A549 (cell line): ENCODE measurements at regions not wholly inside any gene's neighbourhood (a gene's known extent, or its start where the extent isn't known, plus 50 kb on each side); places are given as distances from the start of the nearest gene placed in this dataset.

Experiments used
- ATAC-seq, 2 experiments: fragments of 200-7000 bp in 1 of 2; fragments of >200 bp in 1 of 2; cut with Nextera tagmentation in 1 of 2; cut with Tn5 transposase in 1 of 2; 3 replicates each; pipeline versions ENCODE4 v1.8.0 to v1.9.1; 2018 to 2020; ENCODE audit warnings: mild to moderate bottlenecking in 1 of 2, moderate library complexity in 1 of 2
- CTCF ChIA-PET: fragments of 300-600 bp; sonication (Branson Sonifier 250); formaldehyde crosslinking; extraction: SDS; loops from one replicate; lab custom pipeline; 2021; ENCODE audit warnings: antibody characterized with exemption, inconsistent platforms; lab: Yijun Ruan, JAX
- POLR2A ChIA-PET: fragments of 350-600 bp; formaldehyde crosslinking; extraction: SDS; loops from one replicate; lab custom pipeline; 2021; ENCODE audit warnings: antibody characterized with exemption, inconsistent platforms; lab: Yijun Ruan, JAX
- DNase-seq, 2 experiments: peaks; one replicate each; pipeline versions ENCODE4 v3.0.0 to v3.0.0-alpha.2; 2011 to 2016; ENCODE audit warnings: low read depth in 1 of 2, low spot score in 1 of 2
- FAIRE-seq: peaks from 2 replicates; lab custom pipeline; 2011; peaks lifted over from hg19 to GRCh38; lab: Jason Lieb, UNC
- H3K27ac ChIP-seq, 2 experiments: fragments of >200 bp; sonication (Bioruptor Twin); formaldehyde crosslinking; 3 replicates each; pipeline ENCODE4 v1.5.1; 2016 to 2017
- H3K4me1 ChIP-seq: fragments of >200 bp; sonication (Bioruptor Twin); formaldehyde crosslinking; 3 replicates; pipeline ENCODE4 v1.6.1; 2016
- H3K4me2 ChIP-seq: fragments of >200 bp; sonication (Bioruptor Twin); formaldehyde crosslinking; 3 replicates; pipeline ENCODE4 v1.6.1; 2016
- H3K4me3 ChIP-seq: fragments of >200 bp; sonication (Bioruptor Twin); formaldehyde crosslinking; 3 replicates; pipeline ENCODE4 v1.5.1; 2016
- H3K9me3 ChIP-seq: fragments of >200 bp; sonication (Bioruptor Twin); formaldehyde crosslinking; 3 replicates; pipeline ENCODE4 v1.6.1; 2016
- CBX8 ChIP-seq: fragments of 200-600 bp; sonication (generic); IDR thresholded peaks from 2 replicates; pipeline ENCODE4 v1.6.1; 2016
- CHD4 ChIP-seq: fragments of 200-600 bp; sonication (generic); IDR thresholded peaks from 2 replicates; pipeline ENCODE4 v1.6.1; 2016; ENCODE audit warnings: antibody characterized with exemption, mild to moderate bottlenecking, borderline replicate concordance
- ELK1 ChIP-seq: fragments of 150-350 bp; IDR thresholded peaks from 2 replicates; pipeline ENCODE4 v1.6.1; 2014; ENCODE audit warnings: low read depth, mild to moderate bottlenecking, low read length
- ESRRA ChIP-seq: fragments of 150-350 bp; IDR thresholded peaks from 2 replicates; pipeline ENCODE4 v1.6.1; 2014; ENCODE audit warnings: mild to moderate bottlenecking, low read length, borderline replicate concordance
- GATA3 ChIP-seq: IDR thresholded peaks from 2 replicates; pipeline ENCODE4 v1.6.1; 2012; ENCODE audit warnings: borderline replicate concordance
- HEYL ChIP-seq: fragments of 250-450 bp; sonication (Bioruptor Pico); IDR thresholded peaks from 2 replicates; pipeline ENCODE4 v1.8.0; 2021; ENCODE audit warnings: mild to moderate bottlenecking, moderate library complexity
- HOXB13 ChIP-seq: fragments of 250-450 bp; sonication (Bioruptor Pico); IDR thresholded peaks from 2 replicates; pipeline ENCODE4 v1.5.0; 2020; ENCODE audit warnings: low read depth, mild to moderate bottlenecking, moderate library complexity
- KDM1A ChIP-seq: fragments of 200-600 bp; sonication (generic); IDR thresholded peaks from 2 replicates; pipeline ENCODE4 v1.6.1; 2016; ENCODE audit warnings: low read depth, mild to moderate bottlenecking
- KDM5A ChIP-seq: fragments of 200-600 bp; sonication (generic); IDR thresholded peaks from 2 replicates; pipeline ENCODE4 v1.6.1; 2016; ENCODE audit warnings: antibody characterized with exemption, mild to moderate bottlenecking
- PBX3 ChIP-seq: IDR thresholded peaks from 2 replicates; pipeline ENCODE4 v1.6.1; 2012
- PHF8 ChIP-seq: fragments of 200-600 bp; sonication (generic); IDR thresholded peaks from 2 replicates; pipeline ENCODE4 v1.6.1; 2016; ENCODE audit warnings: low read depth, mild to moderate bottlenecking, antibody characterized with exemption, moderate library complexity, borderline replicate concordance
- POLR2A ChIP-seq: IDR thresholded peaks from 2 replicates; pipeline ENCODE4 v1.6.1; 2012; ENCODE audit warnings: mild to moderate bottlenecking, low read length
- POLR2AphosphoS2 ChIP-seq: conservative IDR thresholded peaks from 2 replicates; pipeline ENCODE4 v1.6.1; 2012; ENCODE audit warnings: low read length, improper control_type of control experiment, inconsistent platforms
- RARB ChIP-seq: fragments of 250-450 bp; sonication (Bioruptor Pico); IDR thresholded peaks from 2 replicates; pipeline ENCODE4 v1.8.0; 2021; ENCODE audit warnings: mild to moderate bottlenecking, moderate library complexity
- RCOR1 ChIP-seq: fragments of 150-350 bp; IDR thresholded peaks from 2 replicates; pipeline ENCODE4 v1.6.1; 2014; ENCODE audit warnings: antibody characterized with exemption, low read length, low read depth
- SMC3 ChIP-seq: fragments of >200 bp; sonication (Bioruptor Twin); formaldehyde crosslinking; IDR thresholded peaks from 3 replicates; pipeline ENCODE4 v1.6.1; 2018; ENCODE audit warnings: inconsistent platforms
- TFCP2L1 ChIP-seq: fragments of 250-450 bp; sonication (Bioruptor Pico); IDR thresholded peaks from 2 replicates; pipeline ENCODE4 v1.5.0; 2021; ENCODE audit warnings: mild to moderate bottlenecking
- ZNF302 ChIP-seq: fragments of 250-450 bp; sonication (Bioruptor Pico); IDR thresholded peaks from 2 replicates; pipeline ENCODE4 v1.9.0; 2021; ENCODE audit warnings: inconsistent platforms, mild to moderate bottlenecking, moderate library complexity
- ZSCAN20 ChIP-seq: fragments of 250-450 bp; sonication (Bioruptor Pico); IDR thresholded peaks from 2 replicates; pipeline ENCODE4 v1.8.0; 2022; ENCODE audit warnings: mild to moderate bottlenecking, moderate library complexity
- WGBS: methylation state at CpG from one replicate; pipeline ENCODE4 v1.1.6; 2017; ENCODE audit errors: missing lambda C conversion rate; 5-methylcytosine and 5-hydroxymethylcytosine counted together
- TF ChIP-seq, protein P1 (sequence below): fragments of 450-650 bp; IDR thresholded peaks from 2 replicates; pipeline ENCODE4 v1.6.1; 2014; ENCODE audit warnings: antibody characterized with exemption
- TF ChIP-seq, protein P2 (sequence below): fragments of >200 bp; sonication (Bioruptor Twin); formaldehyde crosslinking; IDR thresholded peaks from 3 replicates; pipeline ENCODE4 v1.5.1; 2016

DNA sequence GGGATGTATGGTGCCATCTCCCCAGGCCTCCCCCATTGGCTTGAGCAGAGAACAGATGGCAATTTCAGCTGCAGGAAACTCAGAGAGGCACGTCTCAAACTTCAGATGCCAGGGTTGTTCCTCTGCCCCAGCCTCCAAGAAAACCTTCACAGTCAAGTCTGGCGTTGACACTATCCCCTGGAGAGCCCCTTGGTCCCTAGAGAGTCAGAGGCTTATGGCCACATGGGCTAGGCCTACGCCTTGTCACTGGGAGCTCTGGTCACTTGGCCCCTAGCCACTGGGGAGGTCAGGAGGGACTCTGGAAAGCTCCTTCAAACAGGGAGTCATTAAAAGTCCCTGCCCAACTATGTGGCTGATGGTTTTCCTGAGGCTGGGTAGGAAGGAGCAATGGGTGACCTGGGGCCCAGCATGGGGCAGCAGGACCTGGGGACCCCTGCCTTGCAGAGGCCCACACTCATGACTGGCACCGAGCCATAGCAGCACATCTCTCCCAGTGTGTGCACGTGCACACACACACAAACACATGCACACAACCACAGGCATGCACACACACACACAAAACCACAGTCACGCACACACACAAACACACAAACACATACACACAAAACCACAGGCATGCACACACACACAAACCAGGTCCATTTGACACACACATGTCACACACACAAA, 144.2 kb downstream of the GADD45G start:
- TF ChIP-seq SMC3 (no peak), PHF8 (no peak), POLR2A (no peak), RARB (CRISPR knock-in tag) (no peak), ZSCAN20 (CRISPR knock-in tag) (no peak), ZNF302 (CRISPR knock-in tag) (no peak), PBX3 (no peak), KDM1A (no peak), POLR2AphosphoS2 (no peak), TFCP2L1 (CRISPR knock-in tag) (no peak), CBX8 (no peak), KDM5A (no peak), HEYL (CRISPR knock-in tag) (no peak)
- TF ChIP-seq, protein P1, sequence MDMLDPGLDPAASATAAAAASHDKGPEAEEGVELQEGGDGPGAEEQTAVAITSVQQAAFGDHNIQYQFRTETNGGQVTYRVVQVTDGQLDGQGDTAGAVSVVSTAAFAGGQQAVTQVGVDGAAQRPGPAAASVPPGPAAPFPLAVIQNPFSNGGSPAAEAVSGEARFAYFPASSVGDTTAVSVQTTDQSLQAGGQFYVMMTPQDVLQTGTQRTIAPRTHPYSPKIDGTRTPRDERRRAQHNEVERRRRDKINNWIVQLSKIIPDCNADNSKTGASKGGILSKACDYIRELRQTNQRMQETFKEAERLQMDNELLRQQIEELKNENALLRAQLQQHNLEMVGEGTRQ = no peak
- TF ChIP-seq, all 56 proteins: peak for 0
- no peak for DNase-seq
- ChIA-PET POLR2A (no interaction called here), CTCF (no interaction called here)
- no peak for ATAC-seq
- Histone ChIP-seq H3K4me2 (no peak overlapping the region), H3K4me3 (no peak overlapping the region), H3K27ac (no peak overlapping the region), H3K4me1 (no peaks in the 10 kb centered on the region), H3K9me3 (no peaks in the 10 kb centered on the region; the same call in 2 of the 3 replicates)
- WGBS = 36% methylated on average over 5 of the region's 6 CpGs
- no peak for FAIRE-seq

GRCh38 chr9:89749500-89750116, 144.8 kb downstream of the GADD45G start:
- no peak for FAIRE-seq
- Histone ChIP-seq H3K9me3 (no peaks in the 10 kb centered on the region; the same call in 2 of the 3 replicates), H3K4me2 (no peak overlapping the region), H3K4me3 (no peak overlapping the region), H3K27ac (no peak overlapping the region), H3K4me1 (no peaks in the 10 kb centered on the region)
- CTCF ChIA-PET = interaction anchor here (0.7 kb wide), 1 partner anchor 53 kb away, joined by 3 read pairs; no protein-coding TSS in a partner anchor
- no peak for DNase-seq
- TF ChIP-seq, protein P2, sequence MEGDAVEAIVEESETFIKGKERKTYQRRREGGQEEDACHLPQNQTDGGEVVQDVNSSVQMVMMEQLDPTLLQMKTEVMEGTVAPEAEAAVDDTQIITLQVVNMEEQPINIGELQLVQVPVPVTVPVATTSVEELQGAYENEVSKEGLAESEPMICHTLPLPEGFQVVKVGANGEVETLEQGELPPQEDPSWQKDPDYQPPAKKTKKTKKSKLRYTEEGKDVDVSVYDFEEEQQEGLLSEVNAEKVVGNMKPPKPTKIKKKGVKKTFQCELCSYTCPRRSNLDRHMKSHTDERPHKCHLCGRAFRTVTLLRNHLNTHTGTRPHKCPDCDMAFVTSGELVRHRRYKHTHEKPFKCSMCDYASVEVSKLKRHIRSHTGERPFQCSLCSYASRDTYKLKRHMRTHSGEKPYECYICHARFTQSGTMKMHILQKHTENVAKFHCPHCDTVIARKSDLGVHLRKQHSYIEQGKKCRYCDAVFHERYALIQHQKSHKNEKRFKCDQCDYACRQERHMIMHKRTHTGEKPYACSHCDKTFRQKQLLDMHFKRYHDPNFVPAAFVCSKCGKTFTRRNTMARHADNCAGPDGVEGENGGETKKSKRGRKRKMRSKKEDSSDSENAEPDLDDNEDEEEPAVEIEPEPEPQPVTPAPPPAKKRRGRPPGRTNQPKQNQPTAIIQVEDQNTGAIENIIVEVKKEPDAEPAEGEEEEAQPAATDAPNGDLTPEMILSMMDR = no peak
- TF ChIP-seq CHD4 = no peak
- no peak for TF ChIP-seq RCOR1
- no peak for TF ChIP-seq ESRRA
- no peak for TF ChIP-seq HEYL (CRISPR knock-in tag)
- TF ChIP-seq GATA3 = no peak
- TF ChIP-seq ELK1 = no peak
- no peak for TF ChIP-seq HOXB13 (CRISPR knock-in tag)
- no peak for ATAC-seq
- WGBS = 69% methylated on average over 3 of the region's 3 CpGs
- POLR2A ChIA-PET = no interaction called here
